ENCODE measurements at regions not wholly inside any gene's neighbourhood (a gene's known extent, or its start where the extent isn't known, plus 50 kb on each side); places are given as distances from the start of the nearest gene placed in this dataset.

GRCh38 chr5:63555874-63556273 lies 406.4 kb downstream of the HTR1A start:
- Histone ChIP-seq H3K27ac (no peak overlapping the region), H3K4me3 (no peak overlapping the region), H3K4me1 (no peaks in the 10 kb centered on the region), H3K36me3 (no peaks in the 10 kb centered on the region), H3K27me3 (no peaks in the 10 kb centered on the region), H3K9me3 (no peaks in the 10 kb centered on the region), H3K9ac (ENCODE audit: low read depth in 2 of 2, low read length in 2 of 2) (no peak overlapping the region)
- no peak for DNase-seq
- intact Hi-C loops (cut with DNase I), result no loop called here
- TF ChIP-seq CTCF (IDR thresholded peaks at IDR 0.05), result no peak

DNA sequence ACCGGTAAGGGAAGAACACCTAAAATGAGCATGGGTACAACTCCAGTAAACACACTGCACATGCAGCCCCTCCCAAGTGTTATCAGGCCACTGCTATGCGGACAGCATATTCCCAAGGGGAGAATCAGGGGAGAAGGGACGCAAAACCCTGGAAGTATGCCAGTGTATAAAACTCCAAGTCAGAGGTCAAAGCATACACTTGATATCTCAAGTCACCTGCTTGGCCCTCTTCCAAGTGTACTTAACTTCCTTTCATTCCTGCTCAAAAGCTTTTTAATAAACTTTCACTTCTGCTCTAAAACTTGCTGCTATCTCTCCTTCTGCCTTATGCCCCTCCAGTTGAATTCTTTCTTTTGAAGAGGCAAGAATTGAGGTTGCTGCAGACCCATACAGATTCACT lies 408.1 kb downstream of the HTR1A start:
- no peak overlapping the region for H3K27ac ChIP-seq
- DNase-seq, result no peak
- H3K27me3 ChIP-seq, result no peaks in the 10 kb centered on the region
- intact Hi-C loops (cut with DNase I), result no loop called here
- TF ChIP-seq CTCF (IDR thresholded peaks at IDR 0.05), result no peak
- H3K4me3 ChIP-seq, result no peak overlapping the region
- no peaks in the 10 kb centered on the region for H3K4me1 ChIP-seq
- H3K36me3 ChIP-seq, result no peaks in the 10 kb centered on the region
- H3K9ac ChIP-seq (ENCODE audit: low read depth in 2 of 2, low read length in 2 of 2), result no peak overlapping the region
- no peaks in the 10 kb centered on the region for H3K9me3 ChIP-seq

DNA sequence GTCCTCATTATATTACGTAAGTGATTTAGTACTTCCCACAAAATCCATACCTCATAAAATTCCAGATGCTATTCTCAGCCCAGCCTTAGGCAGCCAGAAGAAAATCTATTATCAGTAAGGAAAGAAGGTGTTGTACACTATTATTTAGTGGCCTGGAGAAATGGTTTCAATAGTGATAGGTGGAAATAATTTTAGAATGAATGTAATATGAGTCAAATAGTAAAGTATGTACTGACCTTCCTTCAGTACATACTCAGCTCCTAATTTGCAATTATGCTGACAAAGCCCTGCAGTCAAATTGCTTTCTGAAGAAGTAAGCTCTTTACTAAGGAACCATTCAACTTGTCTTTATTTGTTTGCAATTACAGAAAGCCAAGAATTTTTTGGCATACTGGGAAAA lies 409.2 kb downstream of the HTR1A start:
- H3K4me3 ChIP-seq, result no peak overlapping the region
- H3K4me1 ChIP-seq, result no peaks in the 10 kb centered on the region
- no peak for DNase-seq
- intact Hi-C loops (cut with DNase I), result no loop called here
- no peak for TF ChIP-seq CTCF (IDR thresholded peaks at IDR 0.05)
- no peak overlapping the region for H3K27ac ChIP-seq
- no peaks in the 10 kb centered on the region for H3K36me3 ChIP-seq
- no peak overlapping the region for H3K9ac ChIP-seq (ENCODE audit: low read depth in 2 of 2, low read length in 2 of 2)
- no peaks in the 10 kb centered on the region for H3K27me3 ChIP-seq
- H3K9me3 ChIP-seq, result no peaks in the 10 kb centered on the region

DNA sequence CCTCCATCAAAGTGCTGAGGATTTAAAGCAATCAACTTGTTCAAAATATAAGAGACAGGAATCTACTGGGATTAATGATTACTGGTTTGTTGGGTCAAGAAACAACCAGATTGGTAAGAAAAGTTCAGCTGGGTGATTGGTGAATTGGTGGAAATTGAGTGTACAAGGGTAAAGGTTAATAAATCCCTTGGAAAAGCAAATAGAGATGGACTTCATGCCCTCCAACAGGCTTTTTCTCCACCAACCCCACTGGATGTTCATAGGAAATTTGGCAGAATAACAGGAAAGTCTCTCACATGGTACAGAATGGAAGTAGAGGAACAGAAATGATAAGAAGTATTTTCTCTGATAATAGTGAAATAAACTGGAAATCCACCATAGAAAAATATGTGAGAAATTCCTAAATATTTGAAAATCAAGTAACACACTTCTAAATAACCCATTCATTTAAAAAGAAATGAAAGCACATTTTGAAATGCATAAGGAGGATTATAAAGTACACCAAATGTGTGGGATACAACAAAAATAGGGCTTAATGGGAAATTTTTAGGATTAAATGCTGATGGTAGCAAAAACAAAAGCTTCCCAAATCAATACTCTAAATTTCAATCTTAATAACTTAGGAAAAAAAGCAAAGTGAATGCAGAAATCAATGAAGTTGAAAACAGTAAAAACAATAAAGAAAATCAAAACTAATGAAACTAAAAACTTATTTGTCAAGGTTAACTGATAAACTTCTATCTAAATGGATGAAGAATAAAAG lies 426.2 kb downstream of the HTR1A start:
- no peak overlapping the region for H3K4me3 ChIP-seq
- no peak for DNase-seq
- intact Hi-C loops (cut with DNase I), result no loop called here
- no peaks in the 10 kb centered on the region for H3K4me1 ChIP-seq
- H3K27me3 ChIP-seq, result no peaks in the 10 kb centered on the region
- H3K27ac ChIP-seq, result no peak overlapping the region
- H3K36me3 ChIP-seq, result no peaks in the 10 kb centered on the region
- TF ChIP-seq CTCF (IDR thresholded peaks at IDR 0.05), result no peak
- no peaks in the 10 kb centered on the region for H3K9me3 ChIP-seq
- no peak overlapping the region for H3K9ac ChIP-seq (ENCODE audit: low read depth in 2 of 2, low read length in 2 of 2)

DNA sequence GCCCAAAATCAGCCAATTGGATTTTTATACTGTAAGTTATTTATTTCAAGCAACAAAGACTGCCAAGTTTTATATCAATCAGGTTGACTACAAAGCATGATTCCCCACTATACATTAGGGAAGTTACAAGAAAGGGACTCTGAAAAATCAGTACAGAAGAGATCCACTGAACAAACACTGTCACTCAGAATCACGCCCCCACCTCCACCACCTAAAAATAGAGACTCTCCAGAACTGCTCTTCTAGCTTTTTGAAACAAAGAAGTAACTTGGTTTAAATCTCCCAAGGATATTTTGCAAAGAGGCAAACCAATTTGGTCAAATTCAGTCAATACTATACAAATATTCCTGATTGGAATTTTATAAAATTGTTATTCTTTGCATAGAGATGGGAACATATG lies 438.0 kb downstream of the HTR1A start:
- no peak overlapping the region for H3K9ac ChIP-seq (ENCODE audit: low read depth in 2 of 2, low read length in 2 of 2)
- no peaks in the 10 kb centered on the region for H3K36me3 ChIP-seq
- H3K4me3 ChIP-seq, result no peak overlapping the region
- no peaks in the 10 kb centered on the region for H3K27me3 ChIP-seq
- no peaks in the 10 kb centered on the region for H3K9me3 ChIP-seq
- no peak overlapping the region for H3K27ac ChIP-seq
- intact Hi-C loops (cut with DNase I), result no loop called here
- no peaks in the 10 kb centered on the region for H3K4me1 ChIP-seq
- no peak for TF ChIP-seq CTCF (IDR thresholded peaks at IDR 0.05)
- no peak for DNase-seq

Data from colonic mucosa (tissue), 4 donors.